Activated naive CD4-positive, alpha-beta T cell treated with anti-CD3 and anti-CD28 coated beads, Interleukin-2, amount 50 U/mL, for 16 hours (primary cell): ENCODE measurements at regions not wholly inside any gene's neighbourhood (a gene's known extent, or its start where the extent isn't known, plus 50 kb on each side); places are given as distances from the start of the nearest gene placed in this dataset.

ENCODE experiments used
- DNase-seq: peaks from one replicate; pipeline ENCODE4 v3.0.0-alpha.2; 2020

DNA sequence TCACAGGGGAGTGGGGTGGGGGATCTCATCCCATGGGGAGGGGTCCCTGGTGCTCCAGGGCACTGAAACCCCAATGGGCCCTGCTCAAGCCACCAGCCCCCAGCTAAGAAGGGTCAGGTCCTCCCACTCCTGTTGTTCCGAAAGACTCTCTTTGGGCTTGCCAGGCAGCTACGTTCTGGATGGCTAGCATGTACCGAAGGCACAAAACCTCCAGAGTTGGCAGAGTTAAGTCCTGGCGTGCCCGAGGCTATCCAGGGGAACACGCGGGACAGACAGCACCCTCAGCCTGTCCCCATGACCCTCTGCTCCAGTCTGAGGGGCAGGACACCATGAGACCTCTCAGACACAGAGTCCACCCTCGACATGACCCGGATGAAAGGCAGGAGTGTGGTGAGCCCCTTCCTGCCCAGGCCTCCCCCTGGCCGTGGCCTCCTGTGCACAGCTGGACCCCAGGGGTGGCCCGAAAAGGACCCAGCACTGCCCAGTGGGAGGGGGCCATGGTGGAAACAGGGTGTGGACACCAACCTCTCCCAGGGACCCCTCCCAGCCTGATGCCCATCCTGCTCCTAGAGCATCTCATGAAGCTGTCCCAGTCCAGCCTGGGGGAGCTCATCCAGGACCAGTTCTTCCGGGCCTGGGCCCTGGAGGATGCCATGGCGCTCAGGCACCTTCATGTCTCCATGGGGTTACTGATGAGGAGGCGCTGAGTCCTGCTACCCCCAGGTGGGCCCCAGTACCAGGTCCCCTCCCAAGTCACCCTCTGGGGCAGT, 53.0 kb upstream of the TPM4 start:
- no peak for DNase-seq

DNA sequence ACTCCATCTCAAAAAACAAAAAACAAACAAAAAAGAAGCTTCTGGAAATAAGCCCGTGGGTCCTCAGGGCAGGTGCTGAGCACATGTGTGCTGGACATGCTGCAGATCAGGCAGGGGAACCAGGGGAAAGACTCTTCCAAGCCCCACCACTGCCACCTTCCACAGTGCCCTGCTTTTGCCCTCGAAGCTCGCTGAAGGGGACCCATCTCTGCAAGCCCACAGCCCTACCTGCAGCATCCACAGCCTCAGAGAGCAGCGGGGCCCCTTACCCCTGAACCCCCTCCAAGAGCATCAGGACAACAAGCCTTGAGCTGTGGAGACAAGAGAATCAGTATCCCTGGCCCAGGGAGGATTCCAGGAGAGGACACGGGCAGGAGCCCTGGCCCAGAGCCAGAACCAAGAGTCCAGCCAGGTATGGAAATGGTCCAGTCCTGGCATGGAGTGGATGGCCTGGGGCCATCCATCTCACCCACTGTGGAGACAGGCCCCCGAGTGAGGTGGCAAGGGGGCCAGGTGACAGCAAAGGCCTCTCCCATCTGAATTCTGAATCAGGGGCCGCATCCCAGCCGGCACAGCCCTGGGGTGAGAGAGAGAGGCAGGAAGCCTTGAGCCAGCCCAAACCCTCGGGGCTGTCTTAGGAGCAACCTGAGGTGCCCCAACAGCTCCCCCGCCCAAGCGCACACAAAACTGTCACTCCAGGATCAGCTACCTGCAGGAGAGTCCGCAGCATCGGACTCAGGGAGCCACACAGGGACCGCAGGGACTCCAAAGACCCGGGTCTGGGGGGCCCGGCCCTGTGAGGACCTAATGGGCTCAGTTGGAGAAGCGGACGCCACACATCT, 51.8 kb upstream of the TPM4 start:
- DNase-seq = no peak

DNA sequence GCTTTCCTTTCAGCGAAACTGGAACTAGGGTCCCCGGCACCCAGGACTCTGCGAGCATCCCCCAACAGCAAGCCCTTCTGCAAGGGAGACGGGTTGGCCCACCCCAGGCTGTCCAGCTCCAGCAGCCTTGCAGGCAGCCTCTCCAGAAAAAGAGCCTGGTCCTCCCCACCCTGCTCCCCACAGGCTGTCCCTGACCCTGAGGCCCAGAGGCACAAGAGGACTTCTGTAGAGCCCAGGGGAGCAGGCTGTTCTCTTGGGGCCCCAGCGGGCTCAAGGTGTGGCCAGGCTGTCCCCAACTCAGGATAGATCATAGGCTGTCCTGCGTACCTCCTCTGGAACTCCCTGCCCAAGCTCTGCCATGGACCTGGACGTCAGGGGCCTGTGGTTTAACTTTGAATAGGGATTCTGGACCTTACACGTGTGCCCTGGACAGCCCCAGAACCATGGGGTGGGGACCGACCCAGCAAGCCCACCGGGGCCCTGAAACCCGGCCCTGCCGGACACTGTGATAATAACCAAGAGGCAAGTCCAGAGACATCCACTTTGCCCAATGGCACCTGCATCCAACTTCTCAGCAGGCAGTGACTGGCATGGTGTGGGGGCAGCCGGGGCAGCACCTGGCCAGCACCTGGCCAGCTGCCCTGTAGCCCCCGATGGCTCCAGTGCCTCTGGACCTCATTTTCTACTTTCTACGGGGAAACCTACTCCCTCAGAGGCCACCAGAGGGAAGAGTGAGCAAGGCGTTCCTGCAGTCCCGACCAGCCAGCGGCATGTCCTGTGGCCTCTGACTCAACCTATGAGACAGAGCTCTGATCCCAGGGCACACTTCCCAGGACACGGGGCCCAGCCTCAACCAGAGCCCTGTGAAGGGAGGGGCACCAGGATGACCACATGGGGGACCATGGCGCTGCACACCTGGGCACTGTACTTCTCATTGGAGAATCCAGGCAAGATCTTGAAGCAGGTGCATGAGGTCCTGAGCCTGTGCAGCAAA, 50.9 kb upstream of the TPM4 start:
- DNase-seq = no peak

DNA sequence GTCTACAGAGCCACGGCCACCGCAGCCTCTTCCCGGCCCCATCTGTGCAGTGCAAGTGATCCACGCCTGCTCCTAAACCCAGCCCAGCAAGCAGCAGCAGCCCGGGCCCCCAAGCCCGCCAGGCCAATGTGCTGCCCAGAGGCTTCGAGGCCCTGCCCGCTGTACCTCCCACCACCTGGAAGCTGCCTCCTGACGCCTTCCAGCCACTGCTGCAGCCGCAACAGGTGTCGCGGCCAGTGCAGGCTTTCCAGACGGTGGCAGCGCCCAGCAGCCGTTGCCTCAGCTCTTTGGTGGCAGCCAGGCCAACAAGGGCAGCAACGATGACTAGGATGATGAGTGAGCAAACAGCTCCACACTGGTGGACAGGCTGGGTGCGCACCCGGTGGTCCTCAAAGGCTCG, 50.2 kb upstream of the TPM4 start:
- DNase-seq = no peak
